HFFc6 (cell line): ENCODE measurements at regions not wholly inside any gene's neighbourhood (a gene's known extent, or its start where the extent isn't known, plus 50 kb on each side); places are given as distances from the start of the nearest gene placed in this dataset.
"Not testable (repeated sequence)": the region's sequence is repeated elsewhere in the genome, so short reads cannot be mapped to it uniquely, and the experiment has no call there.

Experiments used
- DNase-seq: peaks from one replicate; pipeline ENCODE4 v3.0.0-alpha.2; 2018
- H3K27ac Mint-ChIP-seq: 2 replicates; pipeline ENCODE4 v1.8.0; 2020; ENCODE audit warnings: mild to moderate bottlenecking, mixed read lengths
- H3K27me3 Mint-ChIP-seq: 2 replicates; pipeline ENCODE4 v1.8.0; 2021; ENCODE audit warnings: mild to moderate bottlenecking, moderate library complexity, mixed read lengths; ENCODE audit not compliant: insufficient read depth
- H3K36me3 Mint-ChIP-seq: 2 replicates; pipeline ENCODE4 v1.8.0; 2021; ENCODE audit warnings: low read depth, mixed read lengths
- H3K4me1 Mint-ChIP-seq: 2 replicates; pipeline ENCODE4 v1.8.0; 2020; ENCODE audit warnings: low read depth, mixed read lengths
- H3K4me3 Mint-ChIP-seq: 2 replicates; pipeline ENCODE4 v1.8.0; 2020; ENCODE audit warnings: mild to moderate bottlenecking, moderate library complexity, mixed read lengths
- H3K9me3 Mint-ChIP-seq: 2 replicates; pipeline ENCODE4 v1.8.0; 2020; ENCODE audit warnings: mild to moderate bottlenecking, mixed read lengths
- TF ChIP-seq, protein P1 (sequence below): fragments of 200-600 bp; sonication (generic); IDR thresholded peaks from 2 replicates; pipeline ENCODE4 v1.5.0; 2021; ENCODE audit warnings: antibody characterized with exemption, mild to moderate bottlenecking

DNA sequence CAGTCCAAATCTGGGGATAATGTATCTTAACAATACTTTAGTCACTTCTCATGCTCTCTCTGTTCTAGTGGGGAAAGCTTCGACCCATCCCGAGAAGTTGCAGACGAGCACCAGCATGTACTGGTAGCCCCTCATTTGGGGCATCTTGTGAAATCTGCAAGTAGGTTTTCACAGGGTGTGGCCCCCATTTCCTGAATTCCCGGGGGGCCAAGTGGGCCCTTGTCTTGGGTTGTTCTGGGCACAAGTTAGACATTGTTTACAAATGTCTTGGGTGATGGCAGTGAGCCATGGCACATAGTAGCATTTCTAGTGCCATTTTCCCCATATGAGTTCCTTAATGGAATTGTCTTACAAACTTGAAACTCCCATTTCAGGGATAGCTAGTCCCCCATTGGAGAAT is 216.7 kb upstream of the KCND2 start:
- no peak for DNase-seq
- H3K27me3 Mint-ChIP-seq: peaks cover 4% of the 10 kb centered on the region; the same call in 1 of the 2 replicates
- H3K4me3 Mint-ChIP-seq: no peak overlapping the region
- H3K9me3 Mint-ChIP-seq: no peaks in the 10 kb centered on the region; the same call in 1 of the 2 replicates
- TF ChIP-seq, protein P1, sequence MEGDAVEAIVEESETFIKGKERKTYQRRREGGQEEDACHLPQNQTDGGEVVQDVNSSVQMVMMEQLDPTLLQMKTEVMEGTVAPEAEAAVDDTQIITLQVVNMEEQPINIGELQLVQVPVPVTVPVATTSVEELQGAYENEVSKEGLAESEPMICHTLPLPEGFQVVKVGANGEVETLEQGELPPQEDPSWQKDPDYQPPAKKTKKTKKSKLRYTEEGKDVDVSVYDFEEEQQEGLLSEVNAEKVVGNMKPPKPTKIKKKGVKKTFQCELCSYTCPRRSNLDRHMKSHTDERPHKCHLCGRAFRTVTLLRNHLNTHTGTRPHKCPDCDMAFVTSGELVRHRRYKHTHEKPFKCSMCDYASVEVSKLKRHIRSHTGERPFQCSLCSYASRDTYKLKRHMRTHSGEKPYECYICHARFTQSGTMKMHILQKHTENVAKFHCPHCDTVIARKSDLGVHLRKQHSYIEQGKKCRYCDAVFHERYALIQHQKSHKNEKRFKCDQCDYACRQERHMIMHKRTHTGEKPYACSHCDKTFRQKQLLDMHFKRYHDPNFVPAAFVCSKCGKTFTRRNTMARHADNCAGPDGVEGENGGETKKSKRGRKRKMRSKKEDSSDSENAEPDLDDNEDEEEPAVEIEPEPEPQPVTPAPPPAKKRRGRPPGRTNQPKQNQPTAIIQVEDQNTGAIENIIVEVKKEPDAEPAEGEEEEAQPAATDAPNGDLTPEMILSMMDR: no peak
- H3K27ac Mint-ChIP-seq: no peak overlapping the region; the same call in 1 of the 2 replicates
- no peaks in the 10 kb centered on the region for H3K36me3 Mint-ChIP-seq
- H3K4me1 Mint-ChIP-seq: peaks cover 46% of the 10 kb centered on the region; the same call in 1 of the 2 replicates

DNA sequence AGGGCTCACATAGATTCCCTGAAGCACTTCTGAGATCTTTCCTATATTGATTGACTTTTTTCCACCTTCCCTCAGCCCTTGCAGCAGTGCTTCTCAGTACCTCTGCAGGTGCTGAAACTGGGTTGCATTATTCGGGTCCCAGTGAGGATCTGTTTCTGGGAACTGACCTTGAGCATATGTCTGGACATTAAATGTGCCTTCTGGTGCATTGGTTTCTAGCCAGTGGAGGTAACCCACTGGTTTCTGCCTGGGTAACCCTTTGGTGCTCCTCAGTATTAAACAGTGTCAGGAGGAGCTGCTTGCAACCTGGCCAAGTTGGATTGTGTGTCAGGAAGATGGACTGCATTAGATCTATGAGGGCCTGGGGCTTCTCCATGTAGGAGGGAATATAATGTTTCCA is 213.3 kb upstream of the KCND2 start:
- H3K27ac Mint-ChIP-seq: no peak overlapping the region
- no peak for DNase-seq
- H3K4me1 Mint-ChIP-seq: peaks cover 13% of the 10 kb centered on the region; the same call in 1 of the 2 replicates
- no peak overlapping the region for H3K4me3 Mint-ChIP-seq
- H3K27me3 Mint-ChIP-seq: peaks cover 4% of the 10 kb centered on the region; the same call in 1 of the 2 replicates
- peaks cover 4% of the 10 kb centered on the region; the same call in 1 of the 2 replicates for H3K9me3 Mint-ChIP-seq
- no peaks in the 10 kb centered on the region; the same call in 1 of the 2 replicates for H3K36me3 Mint-ChIP-seq
- TF ChIP-seq, protein P1: no peak

DNA sequence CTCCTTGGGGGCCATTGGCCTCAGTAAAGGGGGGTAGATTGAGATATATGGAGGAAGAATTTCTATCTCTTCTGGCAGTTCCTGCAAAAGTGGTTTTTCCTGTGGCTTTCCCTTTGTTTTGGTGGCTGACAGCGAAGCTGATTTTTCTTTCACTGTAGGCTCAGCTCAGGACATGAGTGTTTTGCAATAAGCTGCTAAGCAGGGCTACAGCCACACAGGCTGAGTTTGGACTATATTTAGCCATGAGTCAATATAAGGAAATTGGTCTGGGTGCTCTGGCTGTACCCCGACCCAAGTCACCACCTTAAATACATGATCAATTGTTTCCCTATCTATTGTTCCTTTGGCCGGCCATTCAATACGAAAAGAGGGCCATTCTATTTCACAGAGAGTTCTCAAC is 212.7 kb upstream of the KCND2 start:
- Mint-ChIP-seq H3K4me3 (no peak overlapping the region), H3K27ac (no peak overlapping the region), H3K27me3 (peaks cover 4% of the 10 kb centered on the region; the same call in 1 of the 2 replicates), H3K9me3 (peaks cover 4% of the 10 kb centered on the region; the same call in 1 of the 2 replicates), H3K4me1 (peaks cover 6% of the 10 kb centered on the region; the same call in 1 of the 2 replicates), H3K36me3 (no peaks in the 10 kb centered on the region; the same call in 1 of the 2 replicates)
- TF ChIP-seq, protein P1: no peak
- no peak for DNase-seq

DNA sequence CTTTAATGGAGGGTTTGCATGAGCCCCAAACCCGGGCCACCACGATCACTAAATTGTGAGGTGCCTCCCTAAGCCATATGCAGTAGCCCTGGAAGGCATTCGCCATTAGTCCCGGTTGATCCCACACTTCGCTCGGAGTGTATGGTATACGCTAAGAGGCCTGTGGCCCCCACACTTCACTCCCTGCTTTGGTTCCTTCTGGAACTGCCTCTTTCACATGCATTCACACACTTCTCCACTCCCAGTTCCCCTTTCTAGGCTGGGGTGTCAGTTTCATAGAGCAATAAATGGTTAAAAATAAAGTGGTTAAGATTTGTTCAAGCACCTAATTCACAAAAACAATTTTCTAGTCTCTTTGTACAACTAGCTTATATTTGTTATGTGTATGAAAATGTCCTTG is 212.1 kb upstream of the KCND2 start:
- peaks cover 4% of the 10 kb centered on the region; the same call in 1 of the 2 replicates for H3K27me3 Mint-ChIP-seq
- no peak overlapping the region for H3K27ac Mint-ChIP-seq
- DNase-seq: no peak
- no peak overlapping the region for H3K4me3 Mint-ChIP-seq
- peaks cover under 1% of the 10 kb centered on the region; the same call in 1 of the 2 replicates for H3K4me1 Mint-ChIP-seq
- H3K36me3 Mint-ChIP-seq: no peaks in the 10 kb centered on the region; the same call in 1 of the 2 replicates
- peaks cover 4% of the 10 kb centered on the region; the same call in 1 of the 2 replicates for H3K9me3 Mint-ChIP-seq
- TF ChIP-seq, protein P1: no peak

DNA sequence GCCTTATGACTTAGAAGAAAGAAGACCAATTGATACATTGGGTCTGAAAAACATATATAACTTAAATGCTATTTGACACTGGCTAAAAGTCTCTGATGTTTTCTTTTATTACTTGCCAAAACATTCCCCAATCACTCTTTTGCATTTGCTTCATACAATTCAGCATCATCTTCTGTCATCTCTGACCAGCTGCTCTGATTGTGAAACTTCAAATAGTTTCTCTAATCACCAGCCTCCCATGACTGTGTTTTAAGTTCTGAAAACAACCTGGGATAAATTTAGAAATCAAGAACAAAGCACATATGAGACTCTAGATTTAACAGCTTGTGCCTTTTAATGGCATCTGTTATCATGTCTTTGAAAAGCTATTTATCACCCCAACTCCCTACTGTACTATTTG is 208.4 kb upstream of the KCND2 start:
- H3K9me3 Mint-ChIP-seq: peaks cover 10% of the 10 kb centered on the region
- peaks cover 6% of the 10 kb centered on the region; the same call in 1 of the 2 replicates for H3K27me3 Mint-ChIP-seq
- H3K36me3 Mint-ChIP-seq: no peaks in the 10 kb centered on the region; the same call in 1 of the 2 replicates
- no peak overlapping the region; the same call in 1 of the 2 replicates for H3K27ac Mint-ChIP-seq
- DNase-seq: peak; percentile 24
- TF ChIP-seq, protein P1: no peak
- H3K4me3 Mint-ChIP-seq: no peak overlapping the region
- H3K4me1 Mint-ChIP-seq: no peaks in the 10 kb centered on the region

DNA sequence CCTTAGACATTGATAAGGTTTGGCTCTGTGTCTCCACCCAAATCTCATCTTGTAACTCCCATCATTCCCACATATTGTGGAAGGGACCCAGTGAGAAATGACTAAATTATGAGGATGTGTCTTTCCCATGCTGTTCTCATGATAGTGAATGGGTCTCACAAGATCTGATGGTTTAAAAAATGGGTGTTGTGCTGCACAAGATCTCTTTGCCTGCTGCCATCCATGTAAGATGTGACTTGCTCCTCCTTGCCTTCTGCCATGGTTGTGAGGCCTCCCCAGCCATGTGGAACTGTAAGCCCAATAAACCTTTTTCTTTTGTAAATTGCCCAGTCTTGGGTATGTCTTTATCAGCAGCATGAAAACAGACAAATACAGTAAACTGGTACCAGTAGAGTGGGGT is 206.1 kb upstream of the KCND2 start:
- not testable (repeated sequence) for H3K27ac Mint-ChIP-seq, H3K4me1 Mint-ChIP-seq, DNase-seq, H3K4me3 Mint-ChIP-seq, H3K9me3 Mint-ChIP-seq, H3K27me3 Mint-ChIP-seq, H3K36me3 Mint-ChIP-seq
